ENCODE measurements at regions not wholly inside any gene's neighbourhood (a gene's known extent, or its start where the extent isn't known, plus 50 kb on each side); places are given as distances from the start of the nearest gene placed in this dataset.

- Mint-ChIP-seq H3K27ac (ENCODE audit: unreplicated experiment) (no peak overlapping the region), H3K36me3 (ENCODE audit: unreplicated experiment) (no peaks in the 10 kb centered on the region), H3K27me3 (ENCODE audit: unreplicated experiment) (peaks cover 10% of the 10 kb centered on the region), H3K9me3 (ENCODE audit: unreplicated experiment) (peaks cover 10% of the 10 kb centered on the region), H3K4me3 (ENCODE audit: unreplicated experiment) (no peak overlapping the region), H3K4me1 (ENCODE audit: unreplicated experiment) (no peaks in the 10 kb centered on the region)
- no peak for DNase-seq (ENCODE audit: extremely low spot score, unreplicated experiment)
- no peak for TF ChIP-seq CTCF (IDR thresholded peaks at IDR 0.05)
Observed at GRCh38 chr9:93826209-93826608, 128.9 kb downstream of the BARX1 start.

GRCh38 chr9:93825348-93826115 lies 129.6 kb downstream of the BARX1 start:
- no peak for DNase-seq (ENCODE audit: extremely low spot score, unreplicated experiment)
- Mint-ChIP-seq H3K27ac (ENCODE audit: unreplicated experiment) (no peak overlapping the region), H3K4me1 (ENCODE audit: unreplicated experiment) (no peaks in the 10 kb centered on the region), H3K9me3 (ENCODE audit: unreplicated experiment) (peaks cover 10% of the 10 kb centered on the region), H3K27me3 (ENCODE audit: unreplicated experiment) (peaks cover 7% of the 10 kb centered on the region), H3K4me3 (ENCODE audit: unreplicated experiment) (no peak overlapping the region), H3K36me3 (ENCODE audit: unreplicated experiment) (no peaks in the 10 kb centered on the region)
- TF ChIP-seq CTCF (IDR thresholded peaks at IDR 0.05): no peak

GRCh38 chr9:93824386-93825294 lies 130.5 kb downstream of the BARX1 start:
- no peak for TF ChIP-seq CTCF (IDR thresholded peaks at IDR 0.05)
- Mint-ChIP-seq H3K9me3 (ENCODE audit: unreplicated experiment) (peaks cover 10% of the 10 kb centered on the region), H3K4me3 (ENCODE audit: unreplicated experiment) (no peak overlapping the region), H3K27ac (ENCODE audit: unreplicated experiment) (no peak overlapping the region), H3K36me3 (ENCODE audit: unreplicated experiment) (no peaks in the 10 kb centered on the region), H3K4me1 (ENCODE audit: unreplicated experiment) (no peaks in the 10 kb centered on the region), H3K27me3 (ENCODE audit: unreplicated experiment) (peaks cover 11% of the 10 kb centered on the region)
- DNase-seq (ENCODE audit: extremely low spot score, unreplicated experiment): no peak

- Mint-ChIP-seq H3K4me1 (ENCODE audit: unreplicated experiment) (no peaks in the 10 kb centered on the region), H3K27ac (ENCODE audit: unreplicated experiment) (no peak overlapping the region), H3K4me3 (ENCODE audit: unreplicated experiment) (no peak overlapping the region), H3K36me3 (ENCODE audit: unreplicated experiment) (no peaks in the 10 kb centered on the region), H3K27me3 (ENCODE audit: unreplicated experiment) (peaks cover 11% of the 10 kb centered on the region), H3K9me3 (ENCODE audit: unreplicated experiment) (peaks cover 10% of the 10 kb centered on the region)
- no peak for DNase-seq (ENCODE audit: extremely low spot score, unreplicated experiment)
- TF ChIP-seq CTCF (IDR thresholded peaks at IDR 0.05): no peak
Observed at GRCh38 chr9:93823245-93824072, 131.7 kb downstream of the BARX1 start.

Measured in osteocyte (in vitro differentiated cells).